ENCODE measurements at regions not wholly inside any gene's neighbourhood (a gene's known extent, or its start where the extent isn't known, plus 50 kb on each side); places are given as distances from the start of the nearest gene placed in this dataset.
"Not testable (repeated sequence)": the region's sequence is repeated elsewhere in the genome, so short reads cannot be mapped to it uniquely, and the experiment has no call there.

DNA sequence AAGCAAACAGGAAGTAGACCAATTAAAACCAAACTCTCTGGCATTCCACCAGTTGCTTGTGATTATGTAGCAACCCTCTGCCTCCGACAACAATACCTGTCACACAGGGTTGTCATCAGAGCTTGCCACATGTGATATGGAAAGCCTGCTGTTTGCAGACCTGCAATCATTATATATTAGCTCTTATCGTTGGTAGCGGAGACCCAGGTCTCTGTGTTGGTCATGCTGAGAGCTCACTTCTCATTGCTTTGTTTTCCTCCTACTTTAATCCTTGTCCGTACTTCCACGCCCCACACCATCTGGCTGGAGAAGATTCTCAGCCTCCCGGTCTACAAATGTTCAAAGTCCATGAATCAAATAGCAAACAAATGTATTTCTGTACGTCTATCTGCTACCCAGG lies 4225.6 kb upstream of the OR11H1 start:
- TF ChIP-seq, protein P1, sequence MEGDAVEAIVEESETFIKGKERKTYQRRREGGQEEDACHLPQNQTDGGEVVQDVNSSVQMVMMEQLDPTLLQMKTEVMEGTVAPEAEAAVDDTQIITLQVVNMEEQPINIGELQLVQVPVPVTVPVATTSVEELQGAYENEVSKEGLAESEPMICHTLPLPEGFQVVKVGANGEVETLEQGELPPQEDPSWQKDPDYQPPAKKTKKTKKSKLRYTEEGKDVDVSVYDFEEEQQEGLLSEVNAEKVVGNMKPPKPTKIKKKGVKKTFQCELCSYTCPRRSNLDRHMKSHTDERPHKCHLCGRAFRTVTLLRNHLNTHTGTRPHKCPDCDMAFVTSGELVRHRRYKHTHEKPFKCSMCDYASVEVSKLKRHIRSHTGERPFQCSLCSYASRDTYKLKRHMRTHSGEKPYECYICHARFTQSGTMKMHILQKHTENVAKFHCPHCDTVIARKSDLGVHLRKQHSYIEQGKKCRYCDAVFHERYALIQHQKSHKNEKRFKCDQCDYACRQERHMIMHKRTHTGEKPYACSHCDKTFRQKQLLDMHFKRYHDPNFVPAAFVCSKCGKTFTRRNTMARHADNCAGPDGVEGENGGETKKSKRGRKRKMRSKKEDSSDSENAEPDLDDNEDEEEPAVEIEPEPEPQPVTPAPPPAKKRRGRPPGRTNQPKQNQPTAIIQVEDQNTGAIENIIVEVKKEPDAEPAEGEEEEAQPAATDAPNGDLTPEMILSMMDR (IDR thresholded peaks at IDR 0.05): not testable (repeated sequence)
- not testable (repeated sequence) for TF ChIP-seq POLR2A (IDR thresholded peaks at IDR 0.05)

All from vagina (tissue), 2 donors.